ENCODE measurements at regions not wholly inside any gene's neighbourhood (a gene's known extent, or its start where the extent isn't known, plus 50 kb on each side); places are given as distances from the start of the nearest gene placed in this dataset.
"Not testable (repeated sequence)": the region's sequence is repeated elsewhere in the genome, so short reads cannot be mapped to it uniquely, and the experiment has no call there.

- intact Hi-C loops (cut with DNase I): no loop called here
- DNase-seq (no peak), ATAC-seq (ENCODE audit: poor library complexity) (no peak)
These were observed 125.1 kb upstream of the FRMPD4 start for GRCh38 chrX:12013211-12013618.

- ATAC-seq (ENCODE audit: poor library complexity): peak; percentile 39
- no peak for DNase-seq
- intact Hi-C loops (cut with DNase I): no loop called here
These were observed 116.6 kb upstream of the FRMPD4 start for GRCh38 chrX:12021698-12022097.

- intact Hi-C loops (cut with DNase I): no loop called here
- ATAC-seq (ENCODE audit: poor library complexity) (no peak), DNase-seq (no peak)
These were observed 111.8 kb upstream of the FRMPD4 start for GRCh38 chrX:12026481-12026880.

GRCh38 chrX:12032082-12032481 is 106.2 kb upstream of the FRMPD4 start:
- intact Hi-C loops (cut with DNase I): no loop called here
- no peak for DNase-seq
- no peak for ATAC-seq (ENCODE audit: poor library complexity)

GRCh38 chrX:12034741-12035140 is 103.5 kb upstream of the FRMPD4 start:
- DNase-seq (no peak), ATAC-seq (ENCODE audit: poor library complexity) (no peak)
- intact Hi-C loops (cut with DNase I): no loop called here

GRCh38 chrX:12042615-12043014 is 95.7 kb upstream of the FRMPD4 start:
- DNase-seq (no peak), ATAC-seq (ENCODE audit: poor library complexity) (no peak)
- intact Hi-C loops (cut with DNase I): no loop called here

- intact Hi-C loops (cut with DNase I): no loop called here
- DNase-seq (no peak), ATAC-seq (ENCODE audit: poor library complexity) (no peak)
These were observed 86.2 kb upstream of the FRMPD4 start for GRCh38 chrX:12052109-12052508.

GRCh38 chrX:12058087-12058486 is 80.2 kb upstream of the FRMPD4 start:
- ATAC-seq (ENCODE audit: poor library complexity) (no peak), DNase-seq (no peak)
- intact Hi-C loops (cut with DNase I): no loop called here

- no peak for ATAC-seq (ENCODE audit: poor library complexity)
- no peak for DNase-seq
- intact Hi-C loops (cut with DNase I): no loop called here
These were observed 77.6 kb upstream of the FRMPD4 start for GRCh38 chrX:12060489-12061260.

- no peak for DNase-seq
- intact Hi-C loops (cut with DNase I): no loop called here
- ATAC-seq (ENCODE audit: poor library complexity): no peak
These were observed 73.0 kb upstream of the FRMPD4 start for GRCh38 chrX:12065251-12065650.

GRCh38 chrX:12076046-12076445 is 62.2 kb upstream of the FRMPD4 start:
- DNase-seq: no peak
- intact Hi-C loops (cut with DNase I): loop anchor here (10.0 kb wide), 1 partner anchor 629 kb away; no protein-coding TSS in a partner anchor
- ATAC-seq (ENCODE audit: poor library complexity): no peak

- ATAC-seq (ENCODE audit: poor library complexity) (no peak), DNase-seq (no peak)
- intact Hi-C loops (cut with DNase I): no loop called here
These were observed 58.0 kb upstream of the FRMPD4 start for GRCh38 chrX:12080265-12080664.

GRCh38 chrX:12082959-12083358 is 55.3 kb upstream of the FRMPD4 start:
- intact Hi-C loops (cut with DNase I); DNase-seq; ATAC-seq (ENCODE audit: poor library complexity): not testable (repeated sequence)

All from Right ventricle myocardium superior (tissue), 1 donor.